T-helper 1 cell treated with Interleukin-12 subunit alpha and Interleukin-12 subunit beta and Interleukin-4 antibody, amounts not matched to agents 30 μg/mL and 1 μg/mL, for 36 hours (primary cell): ENCODE measurements at regions not wholly inside any gene's neighbourhood (a gene's known extent, or its start where the extent isn't known, plus 50 kb on each side); places are given as distances from the start of the nearest gene placed in this dataset.

ENCODE experiments used
- H3K27ac Mint-ChIP-seq: one replicate; pipeline ENCODE4 v1.8.0; 2021; ENCODE audit warnings: mild to moderate bottlenecking, mixed read lengths
- H3K27me3 Mint-ChIP-seq: one replicate; pipeline ENCODE4 v1.8.0; 2021; ENCODE audit warnings: low read depth, mixed read lengths
- H3K36me3 Mint-ChIP-seq: one replicate; pipeline ENCODE4 v1.8.0; 2021; ENCODE audit warnings: low read depth, mixed read lengths
- H3K4me1 Mint-ChIP-seq: one replicate; pipeline ENCODE4 v1.8.0; 2021; ENCODE audit warnings: low read depth, mixed read lengths
- H3K4me3 Mint-ChIP-seq: one replicate; pipeline ENCODE4 v1.8.0; 2021; ENCODE audit warnings: mild to moderate bottlenecking, moderate library complexity, mixed read lengths
- H3K9me3 Mint-ChIP-seq: one replicate; pipeline ENCODE4 v1.8.0; 2021; ENCODE audit warnings: mixed read lengths

DNA sequence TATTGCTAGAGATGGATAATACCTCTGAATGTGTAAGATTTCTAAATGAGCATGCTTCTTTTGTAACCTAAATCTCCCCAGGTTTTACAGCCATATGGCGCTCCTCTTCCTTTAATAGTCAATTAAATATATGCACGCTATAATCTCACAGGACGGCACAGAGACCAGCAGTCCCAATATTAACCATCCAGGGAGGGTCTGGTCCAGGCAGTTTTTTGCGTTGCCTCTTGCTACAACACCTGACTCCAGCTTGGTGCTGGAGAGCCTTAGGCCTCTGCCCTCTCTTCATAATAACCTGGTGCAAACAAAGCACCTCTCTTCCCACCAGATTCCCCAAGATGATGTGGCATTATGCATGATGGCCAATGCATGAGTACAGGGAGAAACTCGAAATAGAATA, 183.4 kb downstream of the LY86 start:
- Mint-ChIP-seq H3K9me3 (peaks cover 5% of the 10 kb centered on the region), H3K27ac (no peak overlapping the region), H3K4me1 (no peaks in the 10 kb centered on the region), H3K27me3 (peaks cover 36% of the 10 kb centered on the region), H3K4me3 (no peak overlapping the region), H3K36me3 (no peaks in the 10 kb centered on the region)

GRCh38 chr6:6772751-6773150, 184.2 kb downstream of the LY86 start:
- Mint-ChIP-seq H3K27ac (no peak overlapping the region), H3K27me3 (peaks cover 37% of the 10 kb centered on the region), H3K4me3 (no peak overlapping the region), H3K4me1 (no peaks in the 10 kb centered on the region), H3K36me3 (no peaks in the 10 kb centered on the region), H3K9me3 (peaks cover 8% of the 10 kb centered on the region)

DNA sequence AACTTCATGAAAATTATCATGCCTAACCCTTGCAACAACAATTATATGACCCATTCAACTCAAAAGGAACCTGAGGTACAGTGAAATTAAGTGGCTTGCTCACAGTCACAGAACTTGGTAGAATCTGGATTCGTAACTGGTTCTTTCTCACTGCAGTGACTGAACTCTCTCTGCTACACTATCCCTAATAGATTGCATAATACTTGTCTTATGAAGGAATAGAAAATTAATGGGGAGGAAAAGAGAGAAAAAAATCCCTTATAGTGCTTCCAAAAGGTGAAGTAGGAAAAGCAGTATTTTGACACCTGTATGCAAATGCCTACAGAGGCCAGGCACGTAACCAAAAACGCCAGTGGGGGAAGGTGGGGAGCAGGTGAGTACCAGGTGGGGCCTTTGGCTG, 186.6 kb downstream of the LY86 start:
- peaks cover 48% of the 10 kb centered on the region for H3K27me3 Mint-ChIP-seq
- no peak overlapping the region for H3K4me3 Mint-ChIP-seq
- H3K4me1 Mint-ChIP-seq = no peaks in the 10 kb centered on the region
- H3K27ac Mint-ChIP-seq = no peak overlapping the region
- H3K36me3 Mint-ChIP-seq = no peaks in the 10 kb centered on the region
- H3K9me3 Mint-ChIP-seq = peaks cover 13% of the 10 kb centered on the region

DNA sequence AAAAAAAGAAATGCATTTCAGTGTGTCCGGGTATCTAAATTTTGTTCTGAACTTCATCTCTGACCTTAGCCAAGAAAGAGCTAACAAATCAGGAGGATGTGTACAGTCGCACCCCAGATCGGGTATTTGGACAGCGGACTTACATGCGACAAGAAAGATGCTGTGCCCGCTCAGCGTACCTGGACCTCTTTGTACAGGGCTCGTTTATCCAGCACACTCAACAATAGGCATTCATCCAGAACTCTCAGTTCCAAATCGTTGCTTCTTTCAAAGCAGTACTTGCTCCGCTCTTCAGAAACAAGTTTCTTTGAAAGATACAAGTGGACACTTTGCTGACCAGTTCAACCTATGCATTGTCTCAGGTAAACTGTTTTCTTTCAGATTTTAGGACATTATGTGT, 191.7 kb downstream of the LY86 start:
- Mint-ChIP-seq H3K9me3 (peaks cover 13% of the 10 kb centered on the region), H3K27me3 (peaks cover 47% of the 10 kb centered on the region), H3K4me3 (no peak overlapping the region), H3K4me1 (no peaks in the 10 kb centered on the region), H3K36me3 (no peaks in the 10 kb centered on the region), H3K27ac (no peak overlapping the region)

DNA sequence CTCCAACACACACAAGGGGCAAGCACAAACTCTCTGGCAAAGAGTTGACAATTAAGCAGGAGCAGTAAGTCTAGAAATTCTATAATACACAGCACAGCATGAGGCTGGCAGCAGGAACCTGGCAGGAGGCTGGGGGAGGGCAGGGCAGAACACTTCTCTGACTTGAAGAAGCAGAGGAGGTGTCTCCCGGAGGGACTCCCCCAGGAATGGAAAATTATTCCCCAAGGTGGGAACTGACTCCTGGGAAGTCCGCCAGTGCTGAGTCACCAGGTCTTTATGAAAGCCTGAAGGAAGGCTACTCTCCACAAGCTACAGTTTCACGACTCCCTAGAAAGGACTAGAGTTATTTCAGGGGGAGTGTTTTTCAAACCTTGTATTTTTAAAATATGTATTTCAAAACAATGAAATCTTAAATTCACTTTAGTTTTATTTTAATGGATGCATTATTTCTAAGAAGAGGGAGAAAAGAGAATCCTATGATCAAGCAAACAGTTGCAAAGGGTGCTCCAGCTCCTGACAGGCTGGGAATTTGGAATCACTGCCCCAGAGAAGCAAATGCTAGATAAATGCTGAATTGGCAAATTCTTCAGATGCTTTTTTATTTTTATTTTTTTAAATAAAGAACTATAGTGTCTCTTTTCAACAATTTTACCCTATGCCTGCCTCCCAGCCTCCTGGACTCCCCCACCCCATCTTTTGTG, 192.8 kb downstream of the LY86 start:
- H3K4me3 Mint-ChIP-seq = no peak overlapping the region
- H3K9me3 Mint-ChIP-seq = peaks cover 13% of the 10 kb centered on the region
- peaks cover 49% of the 10 kb centered on the region for H3K27me3 Mint-ChIP-seq
- H3K36me3 Mint-ChIP-seq = no peaks in the 10 kb centered on the region
- no peak overlapping the region for H3K27ac Mint-ChIP-seq
- no peaks in the 10 kb centered on the region for H3K4me1 Mint-ChIP-seq

DNA sequence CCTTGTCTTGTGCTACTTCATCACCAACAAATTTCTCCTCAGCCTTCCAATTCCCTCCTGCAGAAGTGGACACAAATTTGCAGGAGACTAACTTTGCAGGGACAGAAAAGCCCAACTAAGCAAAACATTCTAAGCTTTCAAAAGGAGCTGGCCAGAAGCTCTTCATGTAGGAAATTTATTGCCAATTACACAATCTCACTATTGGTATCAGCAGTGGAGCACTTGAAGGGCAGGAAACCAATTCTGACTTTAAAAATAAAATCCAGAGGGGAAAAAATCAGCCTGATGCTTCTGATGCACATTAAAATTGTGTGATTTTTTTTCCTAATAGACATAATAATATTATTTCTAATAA, 193.3 kb downstream of the LY86 start:
- H3K9me3 Mint-ChIP-seq = peaks cover 9% of the 10 kb centered on the region

DNA sequence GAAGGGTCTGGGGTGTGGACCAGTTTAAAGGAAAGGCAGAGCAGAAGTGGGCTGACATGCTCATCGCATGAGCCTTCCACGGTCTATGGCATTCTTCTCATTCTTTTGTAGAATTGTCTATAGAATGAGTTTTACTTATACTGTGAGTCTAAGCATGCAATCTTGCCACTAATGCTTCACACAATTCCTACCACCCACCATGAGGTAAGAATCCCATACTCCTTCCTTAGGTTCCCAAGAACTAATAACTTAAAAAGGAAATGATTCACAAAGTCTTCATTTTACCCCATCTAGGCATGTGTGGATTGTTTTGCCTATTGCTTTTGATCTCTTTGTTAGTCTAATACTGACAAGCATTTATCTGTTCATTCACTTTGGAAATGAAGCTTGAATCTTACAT, 195.2 kb downstream of the LY86 start:
- Mint-ChIP-seq H3K4me1 (no peaks in the 10 kb centered on the region), H3K9me3 (peaks cover 5% of the 10 kb centered on the region), H3K36me3 (no peaks in the 10 kb centered on the region), H3K27ac (no peak overlapping the region), H3K4me3 (no peak overlapping the region), H3K27me3 (peaks cover 40% of the 10 kb centered on the region)

More for the DNA sequence above, 193.3 kb downstream of the LY86 start:
- Mint-ChIP-seq H3K27me3 (peaks cover 45% of the 10 kb centered on the region), H3K27ac (no peak overlapping the region), H3K4me1 (no peaks in the 10 kb centered on the region), H3K4me3 (no peak overlapping the region), H3K36me3 (no peaks in the 10 kb centered on the region)

DNA sequence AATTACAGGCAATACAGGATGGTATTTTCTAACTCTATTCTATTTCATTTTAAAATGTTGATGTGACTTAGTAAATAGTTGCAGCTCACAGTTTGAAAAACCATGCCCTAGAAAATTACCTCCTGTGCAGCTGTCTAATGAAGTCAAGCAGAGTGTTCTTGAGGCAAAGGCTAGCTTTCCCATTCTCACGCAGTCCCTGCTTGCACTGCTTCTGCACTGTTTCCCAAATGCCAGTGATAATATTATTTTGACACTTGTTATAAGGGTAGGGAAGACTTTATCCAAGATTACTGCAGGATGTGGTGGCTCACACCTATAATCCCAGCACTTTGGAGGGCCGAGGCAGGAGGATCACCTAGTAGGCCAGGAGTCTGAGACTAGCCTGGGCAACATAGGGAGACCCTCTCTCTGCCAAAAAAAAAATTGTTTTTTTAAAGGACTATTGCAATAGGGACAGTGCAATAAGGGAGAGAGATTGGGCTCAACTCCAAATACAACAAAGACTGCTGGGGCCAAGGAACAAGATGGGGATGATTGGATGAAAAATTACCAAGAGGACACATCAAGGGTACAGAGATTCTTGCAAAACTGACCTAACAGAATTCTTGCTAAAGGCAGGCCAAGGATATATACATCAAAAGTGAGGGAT, 196.1 kb downstream of the LY86 start:
- H3K4me3 Mint-ChIP-seq = no peak overlapping the region
- H3K27ac Mint-ChIP-seq = no peak overlapping the region

DNA sequence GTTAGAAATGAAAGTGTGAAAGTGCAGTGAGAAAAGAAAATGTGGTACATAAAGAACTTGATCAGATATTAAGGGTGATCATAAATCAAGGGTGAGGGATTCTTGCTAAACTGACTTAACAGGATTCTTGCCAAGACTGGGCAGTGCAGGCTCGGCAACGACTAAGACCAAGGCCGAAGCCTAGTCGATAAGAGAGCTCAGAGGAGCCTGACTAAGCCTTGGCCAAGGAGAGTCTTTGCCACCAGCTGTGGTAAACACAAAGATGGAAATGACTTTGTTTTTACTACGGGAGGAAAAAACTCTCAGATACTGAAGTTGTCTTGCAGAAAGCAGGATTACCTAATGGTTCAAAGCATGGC, 196.6 kb downstream of the LY86 start:
- H3K27me3 Mint-ChIP-seq = peaks cover 28% of the 10 kb centered on the region
- H3K4me3 Mint-ChIP-seq = no peak overlapping the region
- H3K36me3 Mint-ChIP-seq = no peaks in the 10 kb centered on the region
- no peaks in the 10 kb centered on the region for H3K9me3 Mint-ChIP-seq
- H3K27ac Mint-ChIP-seq = no peak overlapping the region
- no peaks in the 10 kb centered on the region for H3K4me1 Mint-ChIP-seq

More for the DNA sequence above, 196.1 kb downstream of the LY86 start:
- no peaks in the 10 kb centered on the region for H3K36me3 Mint-ChIP-seq
- H3K4me1 Mint-ChIP-seq = no peaks in the 10 kb centered on the region
- H3K27me3 Mint-ChIP-seq = peaks cover 34% of the 10 kb centered on the region
- peaks cover 2% of the 10 kb centered on the region for H3K9me3 Mint-ChIP-seq

DNA sequence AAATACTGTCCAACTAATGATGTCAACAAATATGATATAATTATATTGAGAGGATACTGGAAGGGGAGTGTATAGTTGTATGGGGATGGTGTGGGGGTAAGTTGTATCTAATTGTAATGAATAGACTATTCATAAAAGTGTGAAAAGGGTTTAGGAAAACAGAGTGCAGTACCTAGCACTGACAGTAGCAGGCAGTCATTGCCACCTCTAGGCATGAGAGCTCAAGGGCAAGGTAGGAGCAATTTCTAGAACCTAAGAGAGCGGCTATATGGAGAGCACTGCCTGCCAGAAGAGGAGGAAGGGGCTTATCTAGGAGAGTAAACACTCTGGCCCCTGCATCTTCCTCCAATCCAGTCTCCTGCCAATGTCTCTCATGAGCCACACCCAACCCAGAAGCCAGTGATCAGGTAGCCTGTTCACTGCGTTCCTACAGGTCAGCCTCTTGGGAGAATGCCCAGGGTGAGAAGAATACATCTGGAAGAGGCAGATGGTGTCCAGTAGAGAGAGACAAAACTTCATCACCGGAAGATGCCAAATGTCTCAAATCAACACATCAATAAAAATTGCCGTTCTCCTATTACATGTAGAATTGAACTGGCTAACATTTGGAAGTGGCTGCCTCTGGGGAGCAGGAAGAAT, 200.0 kb downstream of the LY86 start:
- H3K27me3 Mint-ChIP-seq = peaks cover 14% of the 10 kb centered on the region
- H3K4me3 Mint-ChIP-seq = no peak overlapping the region
- no peaks in the 10 kb centered on the region for H3K9me3 Mint-ChIP-seq
- no peak overlapping the region for H3K27ac Mint-ChIP-seq
- H3K4me1 Mint-ChIP-seq = peaks cover 10% of the 10 kb centered on the region
- H3K36me3 Mint-ChIP-seq = no peaks in the 10 kb centered on the region

DNA sequence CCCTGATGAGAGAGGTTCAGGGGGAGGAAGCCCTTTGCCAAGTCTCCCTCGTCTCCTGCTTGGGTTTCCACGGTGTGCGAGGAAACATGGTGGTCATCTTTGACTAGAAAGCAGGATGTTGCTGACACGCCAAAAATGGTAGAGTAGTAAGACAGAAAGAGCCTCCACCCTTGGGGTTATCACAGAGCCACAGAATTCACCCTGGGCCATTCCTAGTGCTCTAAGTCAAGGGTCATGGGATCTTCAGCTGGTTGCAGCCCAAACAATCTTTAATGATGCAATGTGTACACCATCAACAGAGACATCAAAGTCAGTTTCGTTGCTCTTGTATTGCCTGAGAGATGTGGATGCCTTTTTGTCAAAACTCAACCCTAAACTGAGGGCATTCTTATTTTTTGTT, 201.9 kb downstream of the LY86 start:
- Mint-ChIP-seq H3K9me3 (no peaks in the 10 kb centered on the region), H3K36me3 (peaks cover 2% of the 10 kb centered on the region), H3K27ac (no peak overlapping the region), H3K4me1 (peaks cover 23% of the 10 kb centered on the region), H3K27me3 (peaks cover 14% of the 10 kb centered on the region), H3K4me3 (no peak overlapping the region)

- peaks cover 2% of the 10 kb centered on the region for H3K36me3 Mint-ChIP-seq
- H3K4me3 Mint-ChIP-seq = no peak overlapping the region
- H3K9me3 Mint-ChIP-seq = no peaks in the 10 kb centered on the region
These were observed 202.4 kb downstream of the LY86 start for GRCh38 chr6:6790891-6791290.

GRCh38 chr6:6793388-6794250, 205.1 kb downstream of the LY86 start:
- Mint-ChIP-seq H3K27ac (peak overlapping the region; percentile 69), H3K36me3 (peaks cover 2% of the 10 kb centered on the region), H3K9me3 (no peaks in the 10 kb centered on the region), H3K27me3 (peaks cover 5% of the 10 kb centered on the region), H3K4me1 (peaks cover 40% of the 10 kb centered on the region), H3K4me3 (peak overlapping the region; percentile 67)

More at GRCh38 chr6:6790891-6791290, 202.4 kb downstream of the LY86 start:
- no peak overlapping the region for H3K27ac Mint-ChIP-seq
- H3K27me3 Mint-ChIP-seq = peaks cover 10% of the 10 kb centered on the region
- H3K4me1 Mint-ChIP-seq = peaks cover 25% of the 10 kb centered on the region

- Mint-ChIP-seq H3K27me3 (peaks cover 5% of the 10 kb centered on the region), H3K4me3 (no peak overlapping the region), H3K9me3 (no peaks in the 10 kb centered on the region), H3K36me3 (peaks cover 2% of the 10 kb centered on the region), H3K4me1 (peaks cover 53% of the 10 kb centered on the region), H3K27ac (no peak overlapping the region)
These were observed 206.9 kb downstream of the LY86 start for GRCh38 chr6:6795393-6795792.
